ENCODE measurements at regions not wholly inside any gene's neighbourhood (a gene's known extent, or its start where the extent isn't known, plus 50 kb on each side); places are given as distances from the start of the nearest gene placed in this dataset.
"Not testable (repeated sequence)": the region's sequence is repeated elsewhere in the genome, so short reads cannot be mapped to it uniquely, and the experiment has no call there.

DNA sequence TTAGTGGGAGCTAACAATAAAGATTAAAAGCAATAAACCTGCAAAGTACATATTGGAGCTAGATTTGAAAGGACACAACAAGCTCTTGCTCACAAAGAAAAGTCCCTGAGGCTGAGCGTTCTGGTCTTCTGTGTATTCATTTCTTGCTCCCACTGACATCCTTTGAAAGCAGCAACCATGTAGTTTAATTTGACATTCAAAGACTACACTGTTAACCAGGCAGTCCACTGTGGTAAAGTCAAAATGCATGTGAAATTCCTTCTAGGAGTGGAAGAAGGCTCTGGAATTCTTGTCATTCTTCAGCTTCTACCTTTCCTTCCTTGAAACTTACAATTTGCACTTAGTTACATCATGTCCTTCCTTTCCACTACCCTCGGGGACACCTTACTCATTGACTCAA lies 480.7 kb downstream of the CSNK1G3 start:
- TF ChIP-seq, protein P1, sequence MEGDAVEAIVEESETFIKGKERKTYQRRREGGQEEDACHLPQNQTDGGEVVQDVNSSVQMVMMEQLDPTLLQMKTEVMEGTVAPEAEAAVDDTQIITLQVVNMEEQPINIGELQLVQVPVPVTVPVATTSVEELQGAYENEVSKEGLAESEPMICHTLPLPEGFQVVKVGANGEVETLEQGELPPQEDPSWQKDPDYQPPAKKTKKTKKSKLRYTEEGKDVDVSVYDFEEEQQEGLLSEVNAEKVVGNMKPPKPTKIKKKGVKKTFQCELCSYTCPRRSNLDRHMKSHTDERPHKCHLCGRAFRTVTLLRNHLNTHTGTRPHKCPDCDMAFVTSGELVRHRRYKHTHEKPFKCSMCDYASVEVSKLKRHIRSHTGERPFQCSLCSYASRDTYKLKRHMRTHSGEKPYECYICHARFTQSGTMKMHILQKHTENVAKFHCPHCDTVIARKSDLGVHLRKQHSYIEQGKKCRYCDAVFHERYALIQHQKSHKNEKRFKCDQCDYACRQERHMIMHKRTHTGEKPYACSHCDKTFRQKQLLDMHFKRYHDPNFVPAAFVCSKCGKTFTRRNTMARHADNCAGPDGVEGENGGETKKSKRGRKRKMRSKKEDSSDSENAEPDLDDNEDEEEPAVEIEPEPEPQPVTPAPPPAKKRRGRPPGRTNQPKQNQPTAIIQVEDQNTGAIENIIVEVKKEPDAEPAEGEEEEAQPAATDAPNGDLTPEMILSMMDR (IDR thresholded peaks at IDR 0.05) = no peak
- no peak overlapping the region for H3K27ac ChIP-seq

DNA sequence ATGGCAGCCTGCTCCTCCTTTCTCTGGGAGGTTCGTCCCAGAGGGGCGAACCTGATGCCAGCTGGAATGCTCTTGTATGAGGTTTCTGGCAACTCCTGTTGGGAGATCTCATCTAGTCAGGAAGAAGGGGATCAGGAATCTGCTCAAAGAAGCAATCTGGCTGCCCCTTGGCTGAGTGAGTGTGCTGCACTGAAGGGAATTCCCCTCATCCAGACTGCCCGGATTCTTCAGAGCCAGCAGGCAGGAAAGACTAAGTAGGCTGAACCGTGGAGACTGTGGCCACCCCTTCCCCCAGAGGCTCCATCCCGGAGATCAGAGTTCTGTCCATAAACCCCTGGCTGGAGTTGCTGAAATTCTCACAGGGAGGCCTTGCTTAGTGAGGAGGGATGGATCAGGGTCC lies 476.0 kb downstream of the CSNK1G3 start:
- TF ChIP-seq, protein P1 (IDR thresholded peaks at IDR 0.05) = no peak
- no peak for TF ChIP-seq ZFX (IDR thresholded peaks at IDR 0.05; ENCODE audit: borderline replicate concordance)
- no peak overlapping the region for H3K27ac ChIP-seq

DNA sequence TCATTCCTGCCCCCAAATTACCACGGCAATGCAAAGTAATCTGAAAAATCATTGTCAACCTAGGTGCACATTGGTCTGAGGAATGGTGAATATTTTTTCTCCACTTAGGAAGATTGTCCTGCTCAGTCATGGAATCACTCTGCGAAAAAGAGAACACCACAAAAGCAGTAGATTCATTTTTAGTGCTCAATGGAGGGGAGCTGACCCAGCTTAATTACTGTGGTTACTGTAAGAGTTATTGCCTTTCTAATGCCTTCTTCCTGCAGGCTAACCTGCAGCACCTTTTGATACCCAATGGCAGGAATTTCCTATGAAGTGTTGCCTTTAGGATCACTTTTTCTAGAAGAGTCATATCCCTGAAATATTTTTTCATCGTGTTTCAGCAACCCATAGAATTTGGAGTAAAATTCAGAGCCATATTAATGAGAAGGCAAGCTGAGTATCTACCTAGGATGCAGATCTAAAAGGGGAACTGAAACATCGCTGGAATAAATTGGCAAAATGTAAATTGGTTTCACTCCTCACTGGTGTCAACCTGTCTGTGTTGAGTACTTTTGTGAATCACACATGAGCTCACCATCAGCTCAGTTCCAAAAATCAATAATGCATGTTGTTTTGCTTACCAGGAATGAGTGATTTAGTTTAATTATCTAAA lies 464.5 kb downstream of the CSNK1G3 start:
- no peak overlapping the region for H3K27ac ChIP-seq
- no peak for TF ChIP-seq ZFX (IDR thresholded peaks at IDR 0.05; ENCODE audit: borderline replicate concordance)
- TF ChIP-seq, protein P1 (IDR thresholded peaks at IDR 0.05) = no peak

DNA sequence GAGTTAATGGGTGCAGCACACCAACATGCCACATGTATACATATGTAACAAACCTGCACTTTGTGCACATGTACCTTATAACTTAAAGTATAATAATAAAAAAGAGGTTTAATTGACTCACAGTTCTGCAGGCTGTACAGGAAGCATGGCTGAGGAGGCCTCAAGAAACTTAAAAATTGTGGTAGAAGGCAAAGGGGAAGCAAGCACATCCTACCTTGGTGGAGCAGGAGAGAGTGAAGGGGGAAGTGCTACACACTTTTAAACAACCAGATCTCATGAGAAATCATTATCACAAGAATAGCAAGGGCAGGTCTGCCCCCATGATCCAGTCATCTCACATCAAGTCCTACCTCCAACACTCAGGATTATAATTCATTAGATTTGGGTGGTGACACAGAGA lies 463.5 kb downstream of the CSNK1G3 start:
- not testable (repeated sequence) for H3K27ac ChIP-seq

DNA sequence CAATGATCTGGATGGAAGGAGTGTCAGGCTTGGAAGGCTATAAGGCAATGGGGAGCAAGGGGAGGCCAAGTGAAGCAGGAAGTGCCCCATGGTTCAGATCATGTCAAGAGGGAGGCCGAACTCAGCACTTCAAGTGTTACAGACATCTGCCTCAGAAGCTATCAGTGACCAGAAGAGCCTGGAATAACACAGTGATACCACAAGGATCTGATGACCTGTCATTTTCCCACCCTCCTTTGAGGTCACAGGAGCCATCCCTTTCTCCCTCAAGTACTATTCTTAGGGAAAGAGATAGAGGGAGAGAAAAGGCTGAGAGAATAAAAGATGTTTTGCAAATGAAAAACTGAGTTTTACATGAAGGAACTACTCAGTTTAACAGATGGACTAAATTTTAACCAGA lies 454.8 kb downstream of the CSNK1G3 start:
- no peak for TF ChIP-seq ZFX (IDR thresholded peaks at IDR 0.05; ENCODE audit: borderline replicate concordance)
- TF ChIP-seq, protein P1 (IDR thresholded peaks at IDR 0.05) = no peak
- no peak overlapping the region for H3K27ac ChIP-seq

DNA sequence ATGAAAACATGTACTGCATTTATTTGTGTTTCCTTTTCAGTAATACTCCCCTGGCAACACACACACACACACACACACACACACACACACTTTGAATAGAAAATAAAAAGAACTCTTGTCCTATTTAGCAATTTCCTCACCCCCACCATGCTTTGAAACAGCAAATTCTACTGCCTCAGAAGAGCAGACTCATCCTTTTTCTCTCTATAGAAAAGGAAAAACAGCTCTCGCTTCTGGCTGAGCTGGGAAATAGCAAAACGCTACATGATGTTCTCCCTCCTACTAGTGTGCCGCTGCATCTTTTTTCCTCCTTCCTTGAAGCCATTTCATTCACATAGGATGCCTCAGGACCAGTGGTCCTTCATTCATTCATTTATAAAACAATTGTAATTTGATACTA lies 453.6 kb downstream of the CSNK1G3 start:
- TF ChIP-seq, protein P1 (IDR thresholded peaks at IDR 0.05) = no peak
- no peak for TF ChIP-seq ZFX (IDR thresholded peaks at IDR 0.05; ENCODE audit: borderline replicate concordance)
- H3K27ac ChIP-seq = no peak overlapping the region

DNA sequence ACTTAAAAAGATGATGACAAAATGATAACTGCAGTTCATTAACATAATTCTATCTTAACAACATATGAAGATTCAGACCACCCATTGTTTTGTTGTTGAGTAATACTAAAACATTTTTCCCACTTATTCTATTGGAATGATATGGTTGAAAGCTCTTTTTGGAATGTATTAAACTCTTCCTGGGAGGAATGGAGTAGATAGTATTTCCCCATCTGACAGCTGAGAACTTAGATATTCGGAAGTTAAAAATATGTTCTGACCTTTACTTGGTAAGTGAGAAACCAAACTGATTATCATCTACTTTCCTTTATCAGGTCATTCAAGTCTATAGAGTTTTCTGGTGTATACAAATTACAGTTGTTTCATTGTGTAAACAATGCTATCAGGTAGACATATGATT lies 452.9 kb downstream of the CSNK1G3 start:
- H3K27ac ChIP-seq = no peak overlapping the region
- no peak for TF ChIP-seq ZFX (IDR thresholded peaks at IDR 0.05; ENCODE audit: borderline replicate concordance)
- TF ChIP-seq, protein P1 (IDR thresholded peaks at IDR 0.05) = no peak

DNA sequence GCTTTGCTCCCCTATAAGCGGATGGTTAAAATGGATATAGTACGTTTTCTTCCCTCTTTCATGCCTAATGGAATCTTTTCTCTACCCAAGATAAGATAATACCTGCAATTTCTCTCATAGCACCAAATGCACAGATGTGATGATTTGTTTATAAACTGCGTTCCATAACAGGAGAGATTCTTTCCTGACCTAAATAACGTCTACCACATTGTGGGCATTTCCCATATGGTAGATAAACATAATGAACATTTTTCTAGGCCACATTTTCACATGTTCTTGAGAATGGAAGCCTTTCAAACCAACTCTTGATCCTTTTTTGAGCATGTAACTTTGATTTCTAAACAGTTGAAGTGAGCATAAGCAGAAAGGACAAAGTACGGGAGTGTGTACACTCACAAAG lies 448.5 kb downstream of the CSNK1G3 start:
- H3K27ac ChIP-seq = no peak overlapping the region
- TF ChIP-seq ZFX (IDR thresholded peaks at IDR 0.05; ENCODE audit: borderline replicate concordance) = no peak
- TF ChIP-seq, protein P1 (IDR thresholded peaks at IDR 0.05) = no peak

All from 22Rv1 (cell line).